ENCODE measurements at regions not wholly inside any gene's neighbourhood (a gene's known extent, or its start where the extent isn't known, plus 50 kb on each side); places are given as distances from the start of the nearest gene placed in this dataset.

DNA sequence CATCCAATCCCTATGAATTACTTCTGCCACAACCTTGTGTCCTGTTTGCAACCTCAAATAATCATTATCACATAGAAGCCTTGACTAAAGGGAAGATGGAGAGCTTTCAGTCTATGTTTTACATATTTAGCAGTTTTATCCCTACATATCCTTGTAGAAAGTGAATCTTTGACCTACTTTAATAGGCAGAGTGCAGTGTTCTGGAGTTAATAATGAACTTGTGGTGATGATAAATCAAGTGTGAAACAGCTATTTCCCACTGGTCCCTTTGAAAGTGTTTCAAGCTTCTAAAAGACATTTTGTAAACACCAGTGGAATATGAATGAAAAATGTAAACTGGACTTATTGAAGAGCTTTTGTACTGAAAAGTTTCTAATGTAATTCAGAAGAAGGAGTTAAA, 406.7 kb downstream of the GABRG2 start:
- DNase-seq (ENCODE audit: low spot score): no peak
- in situ Hi-C loops (cut with MboI; ENCODE audit: low sequenced_read_pairs, unreplicated experiment): no loop called here
- TF ChIP-seq, protein P1, sequence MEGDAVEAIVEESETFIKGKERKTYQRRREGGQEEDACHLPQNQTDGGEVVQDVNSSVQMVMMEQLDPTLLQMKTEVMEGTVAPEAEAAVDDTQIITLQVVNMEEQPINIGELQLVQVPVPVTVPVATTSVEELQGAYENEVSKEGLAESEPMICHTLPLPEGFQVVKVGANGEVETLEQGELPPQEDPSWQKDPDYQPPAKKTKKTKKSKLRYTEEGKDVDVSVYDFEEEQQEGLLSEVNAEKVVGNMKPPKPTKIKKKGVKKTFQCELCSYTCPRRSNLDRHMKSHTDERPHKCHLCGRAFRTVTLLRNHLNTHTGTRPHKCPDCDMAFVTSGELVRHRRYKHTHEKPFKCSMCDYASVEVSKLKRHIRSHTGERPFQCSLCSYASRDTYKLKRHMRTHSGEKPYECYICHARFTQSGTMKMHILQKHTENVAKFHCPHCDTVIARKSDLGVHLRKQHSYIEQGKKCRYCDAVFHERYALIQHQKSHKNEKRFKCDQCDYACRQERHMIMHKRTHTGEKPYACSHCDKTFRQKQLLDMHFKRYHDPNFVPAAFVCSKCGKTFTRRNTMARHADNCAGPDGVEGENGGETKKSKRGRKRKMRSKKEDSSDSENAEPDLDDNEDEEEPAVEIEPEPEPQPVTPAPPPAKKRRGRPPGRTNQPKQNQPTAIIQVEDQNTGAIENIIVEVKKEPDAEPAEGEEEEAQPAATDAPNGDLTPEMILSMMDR (IDR thresholded peaks at IDR 0.05; ENCODE audit: borderline replicate concordance, control extremely low read depth, extremely low read depth, insufficient read depth, missing control alignments): no peak

DNA sequence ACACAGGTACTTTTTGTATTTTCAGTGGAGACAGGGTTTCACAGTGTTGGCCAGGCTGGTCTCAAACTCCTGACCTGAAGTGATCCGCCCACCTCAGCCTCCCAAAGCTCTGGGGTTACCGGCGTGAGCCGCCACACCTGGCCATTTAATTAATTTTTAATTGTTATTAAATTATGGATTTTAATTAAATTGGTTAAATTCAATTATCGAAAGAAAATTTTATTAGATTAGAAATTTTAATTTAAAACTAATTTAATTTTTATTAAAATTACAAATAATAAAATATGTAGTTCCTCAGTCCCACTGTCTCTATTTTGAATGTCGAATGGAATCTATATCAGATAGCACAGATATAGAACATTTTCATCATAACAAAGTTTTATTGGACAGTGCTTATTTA, 416.5 kb downstream of the GABRG2 start:
- DNase-seq (ENCODE audit: low spot score): no peak
- TF ChIP-seq, protein P1 (IDR thresholded peaks at IDR 0.05; ENCODE audit: borderline replicate concordance, control extremely low read depth, extremely low read depth, insufficient read depth, missing control alignments): no peak
- in situ Hi-C loops (cut with MboI; ENCODE audit: low sequenced_read_pairs, unreplicated experiment): no loop called here

DNA sequence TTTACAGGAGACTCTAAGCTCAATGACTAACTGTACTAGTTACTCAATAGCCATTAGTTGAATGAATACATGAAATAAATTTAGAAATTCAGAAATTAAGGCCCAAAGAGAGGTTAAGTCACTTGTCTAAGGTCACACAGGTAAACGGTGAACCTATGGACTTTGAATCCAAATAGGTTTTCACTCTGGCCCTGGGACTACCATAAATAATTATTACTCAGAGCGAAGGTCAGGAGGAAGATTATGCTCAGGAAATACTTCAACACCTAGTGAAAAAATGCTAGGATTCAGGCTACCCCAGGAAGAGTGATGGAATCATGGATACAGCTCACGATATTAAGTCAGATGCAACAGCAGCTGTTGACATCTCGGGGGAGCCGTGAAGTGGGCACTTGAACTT, 417.4 kb downstream of the GABRG2 start:
- DNase-seq (ENCODE audit: low spot score): no peak
- TF ChIP-seq, protein P1 (IDR thresholded peaks at IDR 0.05; ENCODE audit: borderline replicate concordance, control extremely low read depth, extremely low read depth, insufficient read depth, missing control alignments): no peak
- in situ Hi-C loops (cut with MboI; ENCODE audit: low sequenced_read_pairs, unreplicated experiment): no loop called here

DNA sequence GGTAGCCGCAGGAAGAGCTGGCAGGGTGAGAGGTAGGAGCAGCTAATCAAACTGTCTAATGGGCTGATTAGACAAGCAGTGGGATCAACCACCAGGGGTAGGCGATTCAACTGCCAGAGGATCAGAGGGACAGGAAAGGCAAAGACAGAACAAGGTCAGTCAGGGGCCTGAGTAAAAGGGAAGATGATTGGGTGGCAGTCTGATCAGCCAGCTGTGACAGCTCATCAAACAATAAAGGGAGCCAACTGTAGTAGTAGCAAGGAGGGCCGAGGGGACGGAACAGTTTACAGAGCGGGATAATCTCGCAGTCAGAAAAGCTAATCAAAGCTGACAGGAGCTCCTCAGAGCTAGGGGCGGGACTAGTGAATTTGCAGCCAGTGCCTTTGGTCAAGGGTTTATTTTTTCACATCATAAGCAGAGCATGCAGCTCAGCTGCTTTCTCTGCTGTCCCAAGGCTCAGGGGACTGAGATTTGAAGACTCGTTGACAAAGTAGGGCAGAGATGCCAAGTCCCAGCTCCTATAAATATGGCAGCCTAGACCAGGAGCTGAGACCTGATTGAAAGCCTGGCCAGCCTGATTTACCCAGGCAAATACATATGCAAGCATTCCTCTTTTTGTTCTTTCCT, 418.2 kb downstream of the GABRG2 start:
- in situ Hi-C loops (cut with MboI; ENCODE audit: low sequenced_read_pairs, unreplicated experiment): no loop called here
- TF ChIP-seq, protein P1 (IDR thresholded peaks at IDR 0.05; ENCODE audit: borderline replicate concordance, control extremely low read depth, extremely low read depth, insufficient read depth, missing control alignments): no peak
- DNase-seq (ENCODE audit: low spot score): no peak

DNA sequence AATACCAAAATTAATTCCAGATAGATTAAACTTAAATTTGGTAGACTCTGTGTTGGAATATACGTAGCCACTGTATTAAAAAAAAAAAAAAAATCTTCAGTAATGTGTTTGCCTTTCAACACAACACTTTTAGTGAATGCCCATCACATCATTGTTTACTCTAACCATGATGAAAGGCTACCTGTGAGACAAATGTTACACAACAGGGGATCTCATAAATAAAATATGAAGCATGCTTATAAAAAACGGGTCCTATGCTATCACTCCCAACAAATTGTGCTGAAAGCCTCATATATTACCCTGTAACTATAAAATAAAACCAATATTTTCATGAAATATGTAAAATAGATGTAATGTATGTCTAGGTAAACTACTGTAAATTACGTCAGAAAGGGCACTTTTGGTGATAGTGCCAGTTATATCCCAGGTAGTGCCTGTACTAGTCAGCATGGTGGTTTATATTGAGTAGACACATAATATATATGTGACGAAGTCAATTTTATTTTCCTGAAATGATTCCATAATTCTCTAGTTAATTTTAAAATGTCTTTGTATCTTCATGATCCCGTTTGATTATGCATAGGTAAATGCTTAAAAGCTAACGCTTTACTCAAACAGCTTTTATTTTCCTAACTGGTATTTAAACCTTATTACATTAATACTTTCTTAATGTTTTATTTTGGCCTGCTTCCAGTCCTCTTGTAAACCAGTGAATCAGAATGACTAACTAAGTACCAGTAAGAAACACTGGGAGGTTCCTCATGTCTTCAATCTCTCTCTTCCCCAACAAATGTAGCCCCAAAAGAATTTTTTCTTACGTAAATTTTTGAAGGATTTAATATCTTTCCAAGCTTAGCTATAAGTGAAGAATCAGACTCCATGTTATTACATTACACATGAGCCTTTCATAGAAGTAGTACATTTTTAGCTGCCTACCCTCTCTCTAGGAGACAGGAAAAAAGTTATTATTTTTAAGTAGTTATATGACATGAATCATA, 420.3 kb downstream of the GABRG2 start:
- in situ Hi-C loops (cut with MboI; ENCODE audit: low sequenced_read_pairs, unreplicated experiment): no loop called here
- no peak for DNase-seq (ENCODE audit: low spot score)
- TF ChIP-seq, protein P1 (IDR thresholded peaks at IDR 0.05; ENCODE audit: borderline replicate concordance, control extremely low read depth, extremely low read depth, insufficient read depth, missing control alignments): no peak

DNA sequence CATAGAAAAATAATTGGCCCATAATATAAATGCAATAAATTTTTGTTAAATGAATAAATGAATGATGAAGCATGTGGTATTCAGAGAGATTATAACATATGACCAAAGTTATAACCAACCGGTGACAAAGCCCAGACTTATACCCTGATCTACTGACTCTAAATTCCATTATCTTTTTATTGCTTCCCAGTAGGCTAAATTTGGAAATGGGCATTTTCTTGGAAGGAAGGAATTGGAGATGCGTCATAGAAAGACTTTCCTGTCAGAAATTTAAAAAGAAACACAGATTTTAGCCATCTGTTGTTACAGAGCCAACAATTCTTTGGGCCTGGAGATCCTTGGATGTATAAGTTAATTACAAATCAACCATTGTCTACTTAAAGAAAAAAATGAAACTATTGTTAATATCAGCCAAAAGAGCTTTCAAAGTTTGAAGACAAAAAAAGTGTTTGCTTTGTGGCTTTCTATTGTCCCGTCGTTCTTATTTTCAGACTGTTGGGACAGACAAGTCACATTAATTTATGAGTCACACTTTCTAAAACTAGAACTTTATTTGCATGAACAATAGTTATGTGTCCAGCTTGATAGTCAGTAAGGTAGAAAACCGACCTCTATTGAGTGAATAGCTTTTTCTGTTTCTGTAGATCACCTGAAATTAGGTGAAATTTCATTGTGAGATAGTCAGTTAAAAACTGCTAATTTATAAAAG, 428.7 kb downstream of the GABRG2 start:
- in situ Hi-C loops (cut with MboI; ENCODE audit: low sequenced_read_pairs, unreplicated experiment): no loop called here

More for the DNA sequence above, 428.7 kb downstream of the GABRG2 start:
- no peak for DNase-seq (ENCODE audit: low spot score)
- TF ChIP-seq, protein P1 (IDR thresholded peaks at IDR 0.05; ENCODE audit: borderline replicate concordance, control extremely low read depth, extremely low read depth, insufficient read depth, missing control alignments): no peak
